K562 (cell line): ENCODE measurements at regions not wholly inside any gene's neighbourhood (a gene's known extent, or its start where the extent isn't known, plus 50 kb on each side); places are given as distances from the start of the nearest gene placed in this dataset.

Source experiments
- ATAC-seq: fragments of 200-7000 bp; cut with Tn5 transposase; 3 replicates; pipeline ENCODE4 v1.9.1; 2020; ENCODE audit warnings: moderate library complexity
- BruUV-seq: library from RNA; stranded (reverse); fragments of 400-500 nt; replicated peaks from 2 replicates; lab custom pipeline; 2021; lab: Mats Ljungman, UMichigan
- CTCF ChIA-PET: fragments of 300-600 bp; formaldehyde crosslinking; extraction: SDS; loops from one replicate; lab custom pipeline; 2021; ENCODE audit warnings: low intra/inter-chr PET ratio; lab: Yijun Ruan, JAX
- POLR2A ChIA-PET: fragments of 300-600, 350-650 bp; sonication (Branson Sonifier 250); formaldehyde crosslinking; extraction: SDS; loops from one replicate; lab custom pipeline; 2021; ENCODE audit warnings: antibody characterized with exemption, inconsistent platforms; lab: Yijun Ruan, JAX
- DNase-seq, 4 experiments: peaks; one replicate each; pipeline versions ENCODE4 v3.0.0 to v3.0.0-alpha.2; 2011 to 2018; ENCODE audit warnings: low spot score in 3 of 4, mixed read lengths in 3 of 4; ENCODE audit errors: extremely low read depth in 1 of 4
- FAIRE-seq: peaks from 2 replicates; lab custom pipeline; 2011; peaks lifted over from hg19 to GRCh38; lab: Jason Lieb, UNC
- H2AFZ ChIP-seq: 2 replicates; pipeline ENCODE4 v1.6.0; 2011; ENCODE audit warnings: low read depth, low read length, control low read depth, inconsistent platforms
- H3K27ac ChIP-seq: fragments of 200-600 bp; 3 replicates; pipeline ENCODE4 v1.8.0; 2011; ENCODE audit warnings: low read depth, mild to moderate bottlenecking, control low read depth, inconsistent platforms, low read length, moderate library complexity, mixed read lengths; ENCODE audit errors: extremely low read depth
- H3K27me3 ChIP-seq, 2 experiments: fragments of 300-600 bp in 1 of 2; 2 replicates in 1 of 2; 3 replicates in 1 of 2; pipeline versions ENCODE4 v1.6.0 to v1.8.0; 2011; ENCODE audit warnings: inconsistent platforms in 2 of 2, low read length in 2 of 2, mild to moderate bottlenecking in 1 of 2, mixed read lengths in 1 of 2, moderate library complexity in 1 of 2; ENCODE audit not compliant: control insufficient read depth in 2 of 2, insufficient read depth in 2 of 2
- H3K36me3 ChIP-seq: fragments of 300-600 bp; 3 replicates; pipeline ENCODE4 v1.8.0; 2011; ENCODE audit warnings: mild to moderate bottlenecking, low read length, inconsistent platforms; ENCODE audit not compliant: control insufficient read depth, insufficient read depth
- H3K4me1 ChIP-seq, 2 experiments: fragments of 200-600 bp in 1 of 2; replicated peaks in 1 of 2; 2 replicates in 1 of 2; 3 replicates in 1 of 2; pipeline versions ENCODE4 v1.5.1 to v1.8.0; 2011; ENCODE audit warnings: inconsistent platforms in 2 of 2, low read length in 2 of 2, mild to moderate bottlenecking in 1 of 2, mixed read lengths in 1 of 2, moderate library complexity in 1 of 2; ENCODE audit not compliant: control insufficient read depth in 2 of 2, insufficient read depth in 2 of 2
- H3K4me2 ChIP-seq: 2 replicates; pipeline ENCODE4 v1.6.1; 2011; ENCODE audit warnings: low read length, control low read depth, inconsistent platforms, mixed read lengths; ENCODE audit not compliant: insufficient read depth
- H3K4me3 ChIP-seq: fragments of 200-600 bp; sonication (generic), shearing (Covaris generic); 2 replicates; pipeline ENCODE4 v1.5.1; 2016; ENCODE audit warnings: control low read depth, inconsistent platforms
- H3K79me2 ChIP-seq: fragments of 200-600 bp; 3 replicates; pipeline ENCODE4 v1.8.0; 2011; ENCODE audit warnings: low read length, inconsistent platforms; ENCODE audit not compliant: control insufficient read depth, insufficient read depth
- H3K9ac ChIP-seq, 2 experiments: 2 replicates each; pipeline versions ENCODE4 v1.6.0 to v1.6.1; 2011; ENCODE audit warnings: low read depth in 2 of 2, low read length in 2 of 2, control low read depth in 1 of 2, inconsistent platforms in 1 of 2, mild to moderate bottlenecking in 1 of 2, mixed read lengths in 1 of 2; ENCODE audit not compliant: insufficient read depth in 1 of 2
- H3K9me1 ChIP-seq: one replicate; pipeline ENCODE4 v1.6.0; 2011; ENCODE audit warnings: inconsistent platforms, mild to moderate bottlenecking, low read length, moderate library complexity; ENCODE audit not compliant: control insufficient read depth, insufficient read depth
- H3K9me3 ChIP-seq: replicated peaks from 2 replicates; pipeline ENCODE4 v1.5.1; 2011; ENCODE audit warnings: low read depth, low read length, inconsistent platforms; ENCODE audit not compliant: control insufficient read depth, insufficient read depth
- H4K20me1 ChIP-seq: replicated peaks from 2 replicates; pipeline ENCODE4 v1.6.1; 2011; ENCODE audit warnings: low read length, inconsistent platforms, mixed read lengths; ENCODE audit not compliant: control insufficient read depth, insufficient read depth
- CREBBP ChIP-seq: IDR thresholded peaks from one replicate; pipeline ENCODE4 v1.6.1; 2012; ENCODE audit warnings: low read depth, mild to moderate bottlenecking, control low read depth, inconsistent platforms, low read length
- ELF1 ChIP-seq: fragments of 200-800 bp; sonication (Bioruptor generic); IDR thresholded peaks from 2 replicates; pipeline ENCODE4 v1.6.1; 2016; ENCODE audit warnings: missing genetic modification characterization, missing compliant biosample characterization
- IFI16 ChIP-seq: fragments of 250-450 bp; sonication (Bioruptor Pico); IDR thresholded peaks from 2 replicates; pipeline ENCODE4 v2.1.2; 2022; ENCODE audit warnings: mild to moderate bottlenecking, inconsistent platforms
- KDM4B ChIP-seq, 2 experiments: fragments of 450-650 bp in 1 of 2; sonication (generic) in 1 of 2; IDR thresholded peaks; 2 replicates each; pipeline ENCODE4 v1.6.1; 2016 to 2017; ENCODE audit warnings: borderline replicate concordance in 2 of 2, antibody characterized with exemption in 1 of 2, low read depth in 1 of 2, mild to moderate bottlenecking in 1 of 2
- NEUROD1 ChIP-seq: fragments of 150-350 bp; IDR thresholded peaks from 2 replicates; pipeline ENCODE4 v1.6.1; 2014; ENCODE audit warnings: borderline replicate concordance, low read length, low read depth; ENCODE audit not compliant: partially characterized antibody
- PHF8 ChIP-seq: fragments of 200-600 bp; sonication (generic); IDR thresholded peaks from 2 replicates; pipeline ENCODE4 v1.6.1; 2012; ENCODE audit warnings: mixed run types, mild to moderate bottlenecking, inconsistent platforms, low read length, moderate library complexity, borderline replicate concordance
- PPARD ChIP-seq: fragments of 250-450 bp; sonication (Bioruptor Pico); IDR thresholded peaks from 2 replicates; pipeline ENCODE4 v1.8.0; 2022; ENCODE audit warnings: inconsistent platforms, mild to moderate bottlenecking, moderate library complexity
- RFX7 ChIP-seq: fragments of 250-450 bp; sonication (Bioruptor Pico); IDR thresholded peaks from 2 replicates; pipeline ENCODE4 v1.5.1; 2021; ENCODE audit warnings: mild to moderate bottlenecking
- SREBF2 ChIP-seq: sonication (generic); formaldehyde crosslinking; IDR thresholded peaks from 2 replicates; pipeline ENCODE4 v1.4.0; 2020; ENCODE audit warnings: mild to moderate bottlenecking, missing genetic modification reagents
- STAG1 ChIP-seq: sonication (generic); formaldehyde crosslinking; IDR thresholded peaks from 2 replicates; pipeline ENCODE4 v1.5.0; 2020; ENCODE audit warnings: missing genetic modification reagents, borderline replicate concordance
- ZNF347 ChIP-seq: fragments of 450-650 bp; formaldehyde crosslinking; IDR thresholded peaks from 2 replicates; pipeline ENCODE4 v1.4.0; 2020; ENCODE audit warnings: low read depth, mild to moderate bottlenecking, moderate library complexity
- ZNF57 ChIP-seq: fragments of 450-650 bp; formaldehyde crosslinking; IDR thresholded peaks from 2 replicates; pipeline ENCODE4 v1.4.0; 2020; ENCODE audit warnings: mild to moderate bottlenecking, moderate library complexity
- ZNF717 ChIP-seq: fragments of 250-450 bp; sonication (Bioruptor Pico); IDR thresholded peaks from 2 replicates; pipeline ENCODE4 v1.5.0; 2021
- WGBS: fragments of 100-300 bp; shearing (Covaris generic); methylation state at CpG from one replicate; pipeline ENCODE4 v1.1.6; 2016; ENCODE audit warnings: low coverage, mixed read lengths; ENCODE audit not compliant: insufficient coverage; ENCODE audit errors: missing lambda C conversion rate; 5-methylcytosine and 5-hydroxymethylcytosine counted together
- in situ Hi-C: fragments of 300-500 bp; cut with MboI; formaldehyde crosslinking; loops from 4 replicates; pipeline ENCODE4 v1.15.0; 2018; ENCODE audit warnings: inconsistent platforms, mixed read lengths
- intact Hi-C: fragments of 100-400 bp; cut with micrococcal nuclease; formaldehyde crosslinking; loops from 2 replicates; pipeline ENCODE4 v1.14.2; 2022
- TF ChIP-seq, protein P1 (sequence below): sonication (generic); formaldehyde crosslinking; IDR thresholded peaks from 2 replicates; pipeline ENCODE4 v1.8.0; 2022; ENCODE audit warnings: missing genetic modification reagents, mild to moderate bottlenecking, borderline replicate concordance
- TF ChIP-seq, protein P2 (sequence below), 3 experiments: fragments of 200-800 bp in 1 of 3; sonication (Bioruptor generic) in 1 of 3; sonication (generic) in 1 of 3; formaldehyde crosslinking in 1 of 3; IDR thresholded peaks; 2 replicates each; pipeline versions ENCODE4 v1.6.1 to v1.8.0; 2016 to 2022; ENCODE audit warnings: mild to moderate bottlenecking in 2 of 3, missing compliant biosample characterization in 2 of 3, missing genetic modification characterization in 2 of 3, missing genetic modification reagents in 1 of 3
- TF ChIP-seq, protein P3 (sequence below): fragments of 450-650 bp; IDR thresholded peaks from 2 replicates; pipeline ENCODE4 v1.6.1; 2016; ENCODE audit warnings: low read depth, mild to moderate bottlenecking, moderate library complexity

DNA sequence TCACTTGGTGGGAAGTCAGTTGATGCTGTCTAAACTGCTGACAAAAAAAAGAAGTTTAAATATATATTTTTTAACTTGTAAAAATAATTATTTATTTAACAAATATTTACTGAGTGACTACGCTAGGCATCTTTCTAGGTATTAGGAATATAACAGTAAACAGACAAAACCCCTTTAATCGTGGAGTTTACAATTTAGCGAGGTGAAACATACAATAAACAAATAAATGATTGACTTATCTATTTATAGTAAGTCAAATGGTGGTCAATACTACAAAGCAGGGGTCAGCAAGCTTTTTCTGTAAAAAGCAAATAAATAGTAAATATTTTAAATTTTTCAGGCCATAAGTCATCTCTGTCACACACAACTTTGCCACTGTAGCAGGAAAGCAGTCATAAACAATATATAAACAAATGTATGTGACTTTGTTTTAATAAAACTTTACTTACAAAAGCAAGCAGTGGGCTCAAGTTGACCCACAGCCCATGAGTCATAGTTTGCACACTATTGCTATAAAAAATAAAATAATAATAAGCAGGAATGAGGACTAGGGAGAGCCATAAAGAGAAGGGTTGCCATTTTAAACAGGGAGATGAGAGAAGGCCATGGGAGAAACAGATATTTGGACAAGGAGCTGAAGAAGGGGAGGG is 263.9 kb downstream of the PLPP3 start:
- no TSS peak for BruUV-seq
- H4K20me1 ChIP-seq = no peaks in the 10 kb centered on the region
- H3K27ac ChIP-seq = no peak overlapping the region
- TF ChIP-seq ZNF347 (CRISPR knock-in tag) (no peak), ZNF717 (CRISPR knock-in tag) (no peak), RFX7 (CRISPR knock-in tag) (no peak), STAG1 (CRISPR knock-in tag) (no peak), CREBBP (no peak), PPARD (CRISPR knock-in tag) (no peak), KDM4B (IDR thresholded peaks at IDR 0.05; ENCODE audit: borderline replicate concordance in 2 of 2, low read depth in 1 of 2) (no peak), NEUROD1 (no peak), ELF1 (tag) (no peak), ZNF57 (CRISPR knock-in tag) (no peak), SREBF2 (no peak), PHF8 (no peak), IFI16 (CRISPR knock-in tag) (no peak)
- TF ChIP-seq, protein P1, sequence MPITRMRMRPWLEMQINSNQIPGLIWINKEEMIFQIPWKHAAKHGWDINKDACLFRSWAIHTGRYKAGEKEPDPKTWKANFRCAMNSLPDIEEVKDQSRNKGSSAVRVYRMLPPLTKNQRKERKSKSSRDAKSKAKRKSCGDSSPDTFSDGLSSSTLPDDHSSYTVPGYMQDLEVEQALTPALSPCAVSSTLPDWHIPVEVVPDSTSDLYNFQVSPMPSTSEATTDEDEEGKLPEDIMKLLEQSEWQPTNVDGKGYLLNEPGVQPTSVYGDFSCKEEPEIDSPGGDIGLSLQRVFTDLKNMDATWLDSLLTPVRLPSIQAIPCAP (CRISPR knock-in tag) = no peak
- TF ChIP-seq, protein P2, sequence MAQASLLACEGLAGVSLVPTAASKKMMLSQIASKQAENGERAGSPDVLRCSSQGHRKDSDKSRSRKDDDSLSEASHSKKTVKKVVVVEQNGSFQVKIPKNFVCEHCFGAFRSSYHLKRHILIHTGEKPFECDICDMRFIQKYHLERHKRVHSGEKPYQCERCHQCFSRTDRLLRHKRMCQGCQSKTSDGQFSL (CRISPR knock-in tag; IDR thresholded peaks at IDR 0.05) = no peak
- TF ChIP-seq, protein P2 (tag; IDR thresholded peaks at IDR 0.05) = no peak
- TF ChIP-seq, protein P3, sequence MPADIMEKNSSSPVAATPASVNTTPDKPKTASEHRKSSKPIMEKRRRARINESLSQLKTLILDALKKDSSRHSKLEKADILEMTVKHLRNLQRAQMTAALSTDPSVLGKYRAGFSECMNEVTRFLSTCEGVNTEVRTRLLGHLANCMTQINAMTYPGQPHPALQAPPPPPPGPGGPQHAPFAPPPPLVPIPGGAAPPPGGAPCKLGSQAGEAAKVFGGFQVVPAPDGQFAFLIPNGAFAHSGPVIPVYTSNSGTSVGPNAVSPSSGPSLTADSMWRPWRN = no peak
- no peaks in the 10 kb centered on the region for H3K9me3 ChIP-seq
- ChIA-PET POLR2A (no interaction called here), CTCF (no interaction called here)
- no peak overlapping the region for H3K9ac ChIP-seq
- H2AFZ ChIP-seq = no peak overlapping the region
- in situ Hi-C loops (no loop called here), intact Hi-C loops (no loop called here)
- no peak for DNase-seq
- ATAC-seq = no peak
- no peaks in the 10 kb centered on the region for H3K36me3 ChIP-seq
- no peaks in the 10 kb centered on the region for H3K9me1 ChIP-seq
- H3K79me2 ChIP-seq = no peaks in the 10 kb centered on the region
- 4% methylated on average over 3 of the region's 3 CpGs for WGBS
- no peaks in the 10 kb centered on the region for H3K27me3 ChIP-seq
- no peak overlapping the region for H3K4me2 ChIP-seq
- no peak for FAIRE-seq
- H3K4me1 ChIP-seq = no peaks in the 10 kb centered on the region
- H3K4me3 ChIP-seq = no peak overlapping the region
